ENCODE measurements at regions not wholly inside any gene's neighbourhood (a gene's known extent, or its start where the extent isn't known, plus 50 kb on each side); places are given as distances from the start of the nearest gene placed in this dataset.

DNA sequence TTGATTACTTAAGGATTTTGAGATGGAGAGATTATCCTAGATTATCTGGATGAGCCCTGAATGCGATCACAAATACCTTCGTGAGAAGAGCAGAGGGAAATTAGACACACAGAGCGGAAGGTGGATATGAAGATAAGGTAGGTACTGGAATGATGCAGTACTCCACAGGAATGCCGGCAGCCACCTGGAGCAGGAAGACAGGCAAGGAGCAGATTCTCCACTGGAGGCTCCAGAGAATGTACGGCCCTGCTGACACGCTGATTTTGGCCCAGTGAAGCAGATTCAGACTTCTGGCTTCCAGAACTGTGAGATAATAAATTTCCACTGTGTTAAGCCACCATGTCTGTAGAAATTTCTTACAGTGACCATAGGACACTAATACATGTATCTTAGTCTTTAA, 79.4 kb upstream of the PITX2 start:
- TF ChIP-seq, protein P1, sequence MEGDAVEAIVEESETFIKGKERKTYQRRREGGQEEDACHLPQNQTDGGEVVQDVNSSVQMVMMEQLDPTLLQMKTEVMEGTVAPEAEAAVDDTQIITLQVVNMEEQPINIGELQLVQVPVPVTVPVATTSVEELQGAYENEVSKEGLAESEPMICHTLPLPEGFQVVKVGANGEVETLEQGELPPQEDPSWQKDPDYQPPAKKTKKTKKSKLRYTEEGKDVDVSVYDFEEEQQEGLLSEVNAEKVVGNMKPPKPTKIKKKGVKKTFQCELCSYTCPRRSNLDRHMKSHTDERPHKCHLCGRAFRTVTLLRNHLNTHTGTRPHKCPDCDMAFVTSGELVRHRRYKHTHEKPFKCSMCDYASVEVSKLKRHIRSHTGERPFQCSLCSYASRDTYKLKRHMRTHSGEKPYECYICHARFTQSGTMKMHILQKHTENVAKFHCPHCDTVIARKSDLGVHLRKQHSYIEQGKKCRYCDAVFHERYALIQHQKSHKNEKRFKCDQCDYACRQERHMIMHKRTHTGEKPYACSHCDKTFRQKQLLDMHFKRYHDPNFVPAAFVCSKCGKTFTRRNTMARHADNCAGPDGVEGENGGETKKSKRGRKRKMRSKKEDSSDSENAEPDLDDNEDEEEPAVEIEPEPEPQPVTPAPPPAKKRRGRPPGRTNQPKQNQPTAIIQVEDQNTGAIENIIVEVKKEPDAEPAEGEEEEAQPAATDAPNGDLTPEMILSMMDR (IDR thresholded peaks at IDR 0.05; ENCODE audit: insufficient read depth, low read length) = no peak
- no peak for DNase-seq (ENCODE audit: low read depth)

DNA sequence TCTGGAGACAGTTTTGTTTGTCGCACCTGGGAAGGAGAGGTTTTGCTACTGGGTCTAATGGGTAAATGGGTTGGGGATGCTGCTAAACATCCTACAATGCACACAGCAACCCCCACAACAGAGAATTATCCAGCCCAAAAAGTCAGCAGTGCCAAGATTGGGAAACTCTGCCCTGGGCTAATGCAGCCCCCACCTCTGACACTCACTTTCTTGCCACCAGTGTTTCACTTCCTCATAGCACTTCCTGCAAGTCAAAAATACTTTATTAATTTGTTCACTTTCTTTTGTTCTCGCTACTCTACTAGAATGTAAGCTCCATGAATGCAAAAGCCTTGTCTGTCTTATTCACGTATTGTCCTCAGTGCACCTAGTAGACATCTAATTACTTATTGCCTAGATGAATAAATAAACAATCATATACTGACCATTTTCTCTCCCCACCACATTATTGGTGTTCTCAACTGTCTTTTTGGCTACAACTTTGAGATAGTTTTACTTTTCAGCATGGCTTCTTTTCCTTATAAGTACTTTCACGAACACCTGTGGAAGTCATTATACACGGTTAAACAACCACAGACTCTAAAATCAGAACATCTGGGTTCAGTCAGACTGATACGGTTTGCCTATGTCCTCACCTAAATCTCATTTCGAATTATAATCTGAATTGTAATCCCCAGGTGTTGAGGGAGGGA, 82.0 kb upstream of the PITX2 start:
- TF ChIP-seq, protein P1 (IDR thresholded peaks at IDR 0.05; ENCODE audit: insufficient read depth, low read length) = no peak
- no peak overlapping the region for H3K4me3 ChIP-seq (ENCODE audit: low read depth, low read length)
- no peak for DNase-seq (ENCODE audit: low read depth)

More for the DNA sequence above, 79.4 kb upstream of the PITX2 start:
- no peak overlapping the region for H3K4me3 ChIP-seq (ENCODE audit: low read depth, low read length)

DNA sequence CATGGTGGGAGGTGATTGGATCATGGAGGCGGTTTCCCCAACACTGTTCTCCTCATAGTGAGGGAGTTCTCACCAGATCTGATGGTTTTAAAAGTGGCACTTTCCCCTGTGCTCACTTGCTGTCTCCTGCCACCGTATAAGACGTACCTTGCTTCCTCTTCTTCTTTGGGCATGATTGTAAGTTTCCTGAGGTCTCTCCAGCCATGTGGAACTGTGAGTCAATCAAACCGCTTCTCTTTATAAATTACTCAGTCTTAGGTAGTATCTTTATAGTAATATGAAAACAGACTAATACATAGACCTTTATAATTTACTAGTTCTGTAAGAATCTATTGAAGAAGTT, 82.5 kb upstream of the PITX2 start:
- DNase-seq (ENCODE audit: low read depth) = no peak
- TF ChIP-seq, protein P1 (IDR thresholded peaks at IDR 0.05; ENCODE audit: insufficient read depth, low read length) = no peak
- H3K4me3 ChIP-seq (ENCODE audit: low read depth, low read length) = no peak overlapping the region

DNA sequence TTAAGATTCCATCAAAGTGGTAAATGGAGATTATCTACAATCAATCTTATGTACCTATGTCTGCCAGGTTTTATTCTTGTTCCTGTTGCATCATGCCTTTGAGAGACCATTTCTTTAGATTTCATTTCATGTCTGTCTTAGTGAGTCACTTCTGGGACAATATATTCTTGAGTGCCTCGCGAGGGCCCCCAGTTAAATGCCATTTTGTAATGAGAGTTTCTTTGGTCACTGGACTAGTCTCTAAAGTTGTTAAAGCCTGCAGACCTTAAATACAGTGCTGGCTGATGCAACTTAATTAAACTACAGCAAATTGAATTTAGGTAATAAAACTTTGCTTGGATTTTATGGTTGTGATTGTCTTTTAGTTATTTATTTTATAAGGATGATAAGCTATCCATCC, 87.2 kb upstream of the PITX2 start:
- no peak overlapping the region for H3K4me3 ChIP-seq (ENCODE audit: low read depth, low read length)
- no peak for DNase-seq (ENCODE audit: low read depth)
- TF ChIP-seq, protein P1 (IDR thresholded peaks at IDR 0.05; ENCODE audit: insufficient read depth, low read length) = no peak

DNA sequence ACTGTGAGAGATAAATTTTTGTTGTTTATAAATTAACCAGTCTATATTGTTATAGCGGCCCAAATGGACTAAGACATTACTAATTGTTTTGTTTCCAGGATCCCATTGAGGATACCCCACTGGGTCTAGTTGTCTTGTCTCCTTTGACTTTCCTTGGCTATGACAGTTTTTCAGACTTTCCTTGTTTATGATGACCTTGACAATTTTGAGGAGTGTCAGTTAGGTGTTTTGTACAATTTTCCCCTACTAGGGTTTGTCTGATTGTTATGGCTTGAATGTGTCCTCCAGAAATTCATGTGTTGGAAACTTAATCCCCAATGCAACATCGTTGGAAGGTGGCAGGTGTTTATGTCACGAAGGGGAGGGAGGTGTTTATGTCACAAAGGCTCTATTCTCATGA, 89.6 kb upstream of the PITX2 start:
- no peak overlapping the region for H3K4me3 ChIP-seq (ENCODE audit: low read depth, low read length)
- TF ChIP-seq, protein P1 (IDR thresholded peaks at IDR 0.05; ENCODE audit: insufficient read depth, low read length) = no peak
- DNase-seq (ENCODE audit: low read depth) = no peak

DNA sequence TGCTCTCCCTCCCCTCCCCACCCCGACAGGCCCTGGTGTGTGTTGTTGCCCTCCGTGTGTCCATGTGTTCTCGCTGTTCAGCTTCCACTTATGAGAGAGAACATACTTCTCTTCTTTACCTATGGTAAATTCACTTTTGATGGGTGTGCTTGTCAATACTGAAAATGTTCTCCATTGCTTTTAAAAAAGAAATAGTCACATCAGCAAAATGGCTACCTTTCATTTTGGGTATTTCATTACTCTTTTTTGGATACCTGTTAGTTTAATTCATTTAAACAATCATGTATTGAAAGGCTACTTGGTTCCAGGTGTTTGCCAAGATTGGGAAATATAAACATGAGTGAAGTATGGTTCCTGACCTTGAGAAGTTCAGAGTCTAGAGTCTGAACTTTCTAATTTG, 107.4 kb upstream of the PITX2 start:
- DNase-seq (ENCODE audit: low read depth) = no peak
- no peak overlapping the region for H3K4me3 ChIP-seq (ENCODE audit: low read depth, low read length)
- TF ChIP-seq, protein P1 (IDR thresholded peaks at IDR 0.05; ENCODE audit: insufficient read depth, low read length) = no peak

DNA sequence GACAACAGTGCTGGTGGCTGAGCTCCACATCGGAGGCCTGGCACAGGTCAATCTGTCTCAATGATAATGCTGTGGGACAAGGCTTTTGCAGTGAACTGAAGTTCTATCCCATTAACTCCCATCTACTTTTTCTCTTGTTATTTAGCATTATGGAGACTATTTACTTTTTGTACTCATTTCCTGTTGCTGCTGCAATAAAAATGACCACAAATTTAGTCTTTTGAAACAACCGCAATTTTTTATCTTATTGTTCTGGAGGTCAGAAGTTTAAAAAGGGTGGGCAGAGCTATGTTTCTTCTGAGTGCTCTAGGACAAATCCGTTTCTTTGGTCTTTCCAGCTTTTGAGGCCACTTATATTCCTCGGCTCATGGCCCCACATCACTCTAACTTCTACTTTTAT, 111.0 kb upstream of the PITX2 start:
- TF ChIP-seq, protein P1 (IDR thresholded peaks at IDR 0.05; ENCODE audit: insufficient read depth, low read length) = no peak
- no peak overlapping the region for H3K4me3 ChIP-seq (ENCODE audit: low read depth, low read length)
- DNase-seq (ENCODE audit: low read depth) = no peak
